ENCODE measurements at regions not wholly inside any gene's neighbourhood (a gene's known extent, or its start where the extent isn't known, plus 50 kb on each side); places are given as distances from the start of the nearest gene placed in this dataset.

DNA sequence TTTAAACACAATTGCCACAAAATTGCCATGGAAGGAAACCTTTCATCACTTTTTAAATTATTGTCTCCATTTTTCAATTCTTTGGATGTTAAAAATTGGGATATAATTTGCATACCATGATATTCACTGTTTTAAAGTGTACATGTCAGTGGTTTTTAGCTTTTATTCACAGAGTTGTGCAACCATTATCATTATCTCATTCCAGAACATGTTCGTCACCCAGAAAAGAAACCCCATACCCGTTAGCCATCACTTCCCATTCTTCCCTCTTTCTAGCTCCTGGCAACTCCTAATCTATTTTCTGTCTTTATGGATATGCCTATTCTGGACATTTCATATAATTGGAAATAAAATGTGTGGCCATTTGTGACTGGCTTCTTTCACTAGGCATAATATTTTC, 260.3 kb upstream of the FERD3L start:
- no peak for ATAC-seq
- no peaks in the 10 kb centered on the region for H3K4me1 ChIP-seq
- DNase-seq = no peak
- H3K4me3 ChIP-seq = no peak overlapping the region
- TF ChIP-seq POLR2A (IDR thresholded peaks at IDR 0.05) = no peak
- TF ChIP-seq, protein P1, sequence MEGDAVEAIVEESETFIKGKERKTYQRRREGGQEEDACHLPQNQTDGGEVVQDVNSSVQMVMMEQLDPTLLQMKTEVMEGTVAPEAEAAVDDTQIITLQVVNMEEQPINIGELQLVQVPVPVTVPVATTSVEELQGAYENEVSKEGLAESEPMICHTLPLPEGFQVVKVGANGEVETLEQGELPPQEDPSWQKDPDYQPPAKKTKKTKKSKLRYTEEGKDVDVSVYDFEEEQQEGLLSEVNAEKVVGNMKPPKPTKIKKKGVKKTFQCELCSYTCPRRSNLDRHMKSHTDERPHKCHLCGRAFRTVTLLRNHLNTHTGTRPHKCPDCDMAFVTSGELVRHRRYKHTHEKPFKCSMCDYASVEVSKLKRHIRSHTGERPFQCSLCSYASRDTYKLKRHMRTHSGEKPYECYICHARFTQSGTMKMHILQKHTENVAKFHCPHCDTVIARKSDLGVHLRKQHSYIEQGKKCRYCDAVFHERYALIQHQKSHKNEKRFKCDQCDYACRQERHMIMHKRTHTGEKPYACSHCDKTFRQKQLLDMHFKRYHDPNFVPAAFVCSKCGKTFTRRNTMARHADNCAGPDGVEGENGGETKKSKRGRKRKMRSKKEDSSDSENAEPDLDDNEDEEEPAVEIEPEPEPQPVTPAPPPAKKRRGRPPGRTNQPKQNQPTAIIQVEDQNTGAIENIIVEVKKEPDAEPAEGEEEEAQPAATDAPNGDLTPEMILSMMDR (IDR thresholded peaks at IDR 0.05) = no peak
- H3K9me3 ChIP-seq = no peaks in the 10 kb centered on the region
- intact Hi-C loops (cut with DNase I) = no loop called here
- H3K27me3 ChIP-seq = no peaks in the 10 kb centered on the region
- H3K27ac ChIP-seq = no peak overlapping the region
- no peaks in the 10 kb centered on the region for H3K36me3 ChIP-seq
- 37% methylated on average over 2 of the region's 2 CpGs for WGBS (ENCODE audit: insufficient coverage, low coverage, low lambda C conversion rate, missing lambda C conversion rate)

DNA sequence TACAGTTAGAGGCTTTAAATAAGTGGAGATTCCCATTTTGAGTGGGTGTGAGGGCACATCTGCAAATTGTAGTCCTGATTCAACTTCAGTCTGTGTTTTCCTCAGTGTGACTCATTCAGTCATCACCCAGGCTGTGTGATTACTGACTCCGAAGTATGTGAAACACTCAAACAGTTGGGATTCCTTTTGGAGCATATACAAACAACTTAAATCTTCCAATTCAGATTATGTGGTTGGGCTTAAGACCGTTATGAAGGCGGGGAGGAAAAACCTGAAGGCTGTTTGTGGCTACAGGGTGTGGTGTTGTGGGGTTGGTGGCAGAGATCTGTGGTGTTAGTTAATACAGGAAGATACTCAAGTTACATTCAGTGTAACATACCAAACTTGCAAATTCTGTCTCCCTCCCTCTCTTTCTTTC, 259.7 kb upstream of the FERD3L start:
- Histone ChIP-seq H3K36me3 (no peaks in the 10 kb centered on the region), H3K9me3 (no peaks in the 10 kb centered on the region), H3K27ac (no peak overlapping the region), H3K4me1 (no peaks in the 10 kb centered on the region), H3K4me3 (no peak overlapping the region), H3K27me3 (no peaks in the 10 kb centered on the region)
- intact Hi-C loops (cut with DNase I) = no loop called here
- ATAC-seq = peak in 1 of 4 donors; percentile 25
- TF ChIP-seq, protein P1 (IDR thresholded peaks at IDR 0.05) = no peak
- no peak for TF ChIP-seq POLR2A (IDR thresholded peaks at IDR 0.05)
- DNase-seq = no peak
- whole genome bisulfite sequencing (ENCODE audit: insufficient coverage, low coverage, low lambda C conversion rate, missing lambda C conversion rate) = 18% methylated on average over 3 of the region's 3 CpGs

DNA sequence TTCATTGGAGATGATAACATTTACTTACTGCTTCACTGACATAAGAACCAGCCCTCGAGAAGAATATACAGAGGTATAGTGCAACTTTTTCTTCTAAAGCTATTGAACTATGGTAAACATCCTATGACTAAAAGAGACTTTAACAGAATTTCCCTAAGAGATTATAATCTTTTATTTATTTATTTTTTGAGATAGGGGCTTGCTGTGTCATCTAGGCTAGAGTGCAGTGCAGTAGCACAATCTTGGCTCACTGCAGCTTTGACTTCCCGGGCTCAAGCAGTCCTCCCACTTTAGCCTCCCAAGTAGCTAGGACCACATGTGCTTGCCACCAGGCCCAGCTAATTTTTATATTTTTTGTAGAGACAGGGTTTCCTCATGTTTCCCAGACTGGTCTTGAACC, 258.5 kb upstream of the FERD3L start:
- no peak for ATAC-seq
- H3K4me3 ChIP-seq = no peak overlapping the region
- no peak for DNase-seq
- H3K9me3 ChIP-seq = no peaks in the 10 kb centered on the region
- TF ChIP-seq, protein P1 (IDR thresholded peaks at IDR 0.05) = no peak
- TF ChIP-seq POLR2A (IDR thresholded peaks at IDR 0.05) = no peak
- H3K27ac ChIP-seq = no peak overlapping the region
- no peaks in the 10 kb centered on the region for H3K27me3 ChIP-seq
- H3K4me1 ChIP-seq = no peaks in the 10 kb centered on the region
- intact Hi-C loops (cut with DNase I) = no loop called here
- WGBS (ENCODE audit: insufficient coverage, low coverage, low lambda C conversion rate, missing lambda C conversion rate) = 77% methylated on average over 2 of the region's 2 CpGs
- no peaks in the 10 kb centered on the region for H3K36me3 ChIP-seq

DNA sequence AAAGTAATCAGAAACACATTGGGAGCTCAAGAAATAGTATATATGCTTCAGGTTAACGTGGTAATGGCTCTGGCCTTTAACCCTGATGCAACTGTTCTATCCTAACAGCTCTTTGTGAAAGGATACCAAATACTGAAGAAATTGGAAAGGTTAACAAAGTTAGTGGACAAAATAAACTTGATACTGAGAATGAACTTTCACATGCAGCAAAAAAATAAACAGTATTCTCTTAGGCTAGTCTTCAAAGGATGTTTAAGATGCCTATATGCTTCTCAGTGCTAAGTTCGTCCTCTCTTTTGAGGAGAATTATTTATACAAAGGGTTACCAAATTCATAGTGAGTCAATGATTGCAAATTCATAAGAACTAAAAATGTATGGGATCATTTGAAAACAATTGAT, 256.2 kb upstream of the FERD3L start:
- 23% methylated on average over 2 of the region's 2 CpGs for WGBS (ENCODE audit: insufficient coverage, low coverage, low lambda C conversion rate, missing lambda C conversion rate)
- intact Hi-C loops (cut with DNase I) = no loop called here
- no peaks in the 10 kb centered on the region for H3K4me1 ChIP-seq
- DNase-seq (no peak), ATAC-seq (no peak)
- no peaks in the 10 kb centered on the region for H3K9me3 ChIP-seq
- H3K4me3 ChIP-seq = no peak overlapping the region
- H3K27ac ChIP-seq = no peak overlapping the region
- TF ChIP-seq POLR2A (IDR thresholded peaks at IDR 0.05) = no peak
- TF ChIP-seq, protein P1 (IDR thresholded peaks at IDR 0.05) = no peak
- no peaks in the 10 kb centered on the region for H3K36me3 ChIP-seq
- no peaks in the 10 kb centered on the region for H3K27me3 ChIP-seq

DNA sequence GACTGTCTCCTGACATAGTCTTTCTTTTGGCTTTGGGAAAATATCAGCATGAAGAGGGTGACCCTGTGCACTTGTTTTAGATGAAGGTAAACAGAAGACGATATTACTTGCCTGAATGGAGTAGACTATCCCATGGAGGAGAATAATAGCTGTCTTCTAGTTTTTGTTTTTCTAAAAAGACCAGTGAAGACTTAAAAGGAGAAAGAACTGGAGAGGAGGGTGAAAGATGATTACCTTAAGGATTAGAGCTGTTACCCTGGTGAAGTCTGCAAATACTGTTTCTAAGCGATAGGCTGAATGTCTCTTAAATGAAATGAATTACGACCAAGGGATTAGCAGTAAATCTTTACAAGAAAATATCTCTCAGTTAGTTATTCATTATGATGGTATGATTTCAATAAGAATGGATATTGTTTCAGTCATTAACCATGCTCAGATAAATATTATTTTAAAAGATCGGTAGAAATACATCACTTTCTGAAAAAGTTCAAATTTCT, 255.6 kb upstream of the FERD3L start:
- Histone ChIP-seq H3K27me3 (no peaks in the 10 kb centered on the region), H3K27ac (no peak overlapping the region), H3K36me3 (no peaks in the 10 kb centered on the region), H3K9me3 (no peaks in the 10 kb centered on the region), H3K4me1 (no peaks in the 10 kb centered on the region), H3K4me3 (no peak overlapping the region)
- DNase-seq (no peak), ATAC-seq (no peak)
- intact Hi-C loops (cut with DNase I) = no loop called here
- TF ChIP-seq POLR2A (IDR thresholded peaks at IDR 0.05) = no peak
- TF ChIP-seq, protein P1 (IDR thresholded peaks at IDR 0.05) = no peak
- WGBS (ENCODE audit: insufficient coverage, low coverage, low lambda C conversion rate, missing lambda C conversion rate) = 43% methylated on average over 4 of the region's 4 CpGs

Data from right lobe of liver (tissue), 6 donors.